ENCODE measurements at regions not wholly inside any gene's neighbourhood (a gene's known extent, or its start where the extent isn't known, plus 50 kb on each side); places are given as distances from the start of the nearest gene placed in this dataset.
"Not testable (repeated sequence)": the region's sequence is repeated elsewhere in the genome, so short reads cannot be mapped to it uniquely, and the experiment has no call there.

DNA sequence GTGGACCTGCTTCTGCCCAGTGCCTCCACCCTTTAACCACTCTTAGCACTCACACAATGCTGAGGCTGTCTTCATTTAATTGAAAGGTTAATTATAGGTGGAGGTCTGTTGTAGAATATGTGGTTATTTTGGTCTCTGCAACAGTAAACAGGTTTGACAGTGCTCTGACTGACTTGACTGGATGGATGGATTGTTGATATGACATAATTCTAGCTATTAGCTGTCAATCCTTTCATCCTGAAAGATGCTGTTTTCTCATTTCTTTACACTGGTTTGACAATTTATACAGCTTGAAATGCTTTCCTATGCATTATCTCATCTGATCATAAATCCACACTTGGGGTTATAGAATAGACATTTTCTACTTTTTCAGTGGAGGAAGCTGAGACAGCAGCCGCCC lies 210.7 kb downstream of the CDH26 start:
- no peak for DNase-seq (ENCODE audit: low spot score)

DNA sequence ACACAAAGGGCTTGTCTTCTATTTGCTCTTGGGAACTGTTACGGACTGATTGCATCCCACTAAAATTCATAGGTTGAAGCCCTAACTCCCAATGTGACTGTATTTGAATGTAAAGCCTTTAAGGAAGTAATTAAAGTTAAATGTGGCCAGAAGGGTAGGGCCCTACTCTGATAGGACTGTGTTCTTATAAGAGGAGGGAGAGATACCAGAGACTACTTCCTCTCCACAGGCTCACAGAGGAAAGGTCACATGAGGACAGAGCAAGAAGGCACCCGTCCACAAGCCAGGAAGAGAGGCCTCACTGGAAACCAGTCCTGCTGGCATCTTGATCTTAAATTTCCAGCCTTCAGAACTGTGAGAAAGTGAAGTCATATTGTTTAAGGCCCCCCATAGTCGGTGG lies 211.9 kb downstream of the CDH26 start:
- DNase-seq (ENCODE audit: low spot score), result no peak

DNA sequence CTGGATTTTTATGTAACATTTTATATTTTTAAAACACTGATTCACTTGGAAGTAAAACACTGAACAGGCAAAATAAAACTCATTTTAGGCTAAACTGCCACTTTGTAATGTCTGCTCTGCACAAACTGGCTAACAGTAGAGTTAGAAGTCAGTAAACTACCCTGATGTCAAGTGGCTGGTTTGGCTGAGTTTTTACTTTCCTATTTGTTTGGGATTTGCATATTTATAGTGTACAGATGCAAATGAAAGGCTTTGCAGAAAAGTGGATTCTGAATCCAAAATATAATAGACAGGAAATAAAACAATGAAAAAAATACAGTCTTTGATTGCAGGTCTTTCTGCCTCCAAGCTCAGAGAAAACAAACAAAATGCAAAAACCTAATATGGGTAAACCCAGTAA lies 213.1 kb downstream of the CDH26 start:
- no peak for DNase-seq (ENCODE audit: low spot score)

DNA sequence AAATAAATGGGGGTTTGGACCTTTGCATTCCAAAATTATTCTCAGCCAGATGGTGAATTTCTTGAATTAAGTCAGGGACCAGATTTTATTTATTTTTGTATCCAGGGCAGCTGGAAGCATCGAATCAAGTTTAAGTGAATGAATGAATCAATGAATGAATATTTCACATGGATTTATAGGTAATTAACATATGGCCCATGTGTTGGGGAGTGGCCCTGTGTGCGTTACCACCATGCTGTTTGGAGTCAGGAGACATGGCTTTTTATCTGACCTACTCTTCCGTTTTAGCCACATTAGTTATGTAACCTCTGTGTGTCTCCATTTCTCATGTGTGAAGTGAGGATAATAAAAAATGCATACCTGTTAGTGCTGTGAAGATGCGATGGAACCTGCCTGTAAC lies 213.5 kb downstream of the CDH26 start:
- no peak for DNase-seq (ENCODE audit: low spot score)

DNA sequence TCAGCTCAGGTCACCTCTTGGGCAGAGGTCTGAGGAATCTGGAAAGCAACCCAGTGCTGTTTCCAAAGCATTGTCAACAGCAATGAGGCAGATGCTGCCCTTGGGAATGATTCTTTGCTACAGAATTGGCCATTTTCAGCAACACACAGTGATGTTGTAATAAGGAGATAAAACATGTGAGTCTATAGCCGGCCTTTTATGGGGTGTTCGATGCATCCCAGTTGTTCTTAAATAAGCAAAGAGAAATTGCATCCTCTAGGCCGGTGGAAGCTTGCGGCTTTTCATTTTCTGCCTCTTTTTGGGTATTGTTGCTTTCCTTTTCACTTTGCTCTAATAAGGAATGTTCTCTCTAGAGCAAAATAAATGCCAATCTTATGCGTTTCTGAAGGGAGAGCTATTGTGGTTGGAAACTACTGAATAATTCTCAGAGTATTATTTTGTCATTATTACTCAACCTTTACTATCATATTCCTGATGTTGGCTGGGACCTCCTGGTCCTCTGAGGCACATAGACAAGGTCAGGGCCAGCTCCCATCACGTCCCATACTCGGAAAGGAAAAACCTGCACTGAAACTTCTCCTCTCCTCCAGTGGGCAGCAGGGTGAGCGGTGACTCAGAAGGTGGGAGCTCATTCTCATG lies 214.2 kb downstream of the CDH26 start:
- no peak for DNase-seq (ENCODE audit: low spot score)

DNA sequence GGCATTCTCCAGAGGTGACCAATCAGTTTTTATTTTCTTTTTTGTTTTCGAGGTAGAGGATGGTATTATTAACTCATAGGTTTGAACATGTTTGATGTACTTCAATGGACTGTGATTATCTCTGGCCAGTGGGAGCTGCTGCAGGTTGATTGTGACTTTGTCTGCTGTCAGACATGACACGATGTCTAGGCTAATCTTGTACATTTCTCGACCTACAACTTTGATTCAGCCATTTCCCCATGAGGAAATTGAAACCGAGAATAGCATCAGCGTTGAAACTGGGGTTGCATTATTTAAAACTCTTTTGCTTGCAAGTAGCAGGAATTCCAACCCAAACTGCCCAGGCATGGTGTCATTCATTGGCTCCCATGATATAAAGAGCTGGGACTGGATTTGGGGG lies 218.9 kb downstream of the CDH26 start:
- no peak for DNase-seq (ENCODE audit: low spot score)

DNA sequence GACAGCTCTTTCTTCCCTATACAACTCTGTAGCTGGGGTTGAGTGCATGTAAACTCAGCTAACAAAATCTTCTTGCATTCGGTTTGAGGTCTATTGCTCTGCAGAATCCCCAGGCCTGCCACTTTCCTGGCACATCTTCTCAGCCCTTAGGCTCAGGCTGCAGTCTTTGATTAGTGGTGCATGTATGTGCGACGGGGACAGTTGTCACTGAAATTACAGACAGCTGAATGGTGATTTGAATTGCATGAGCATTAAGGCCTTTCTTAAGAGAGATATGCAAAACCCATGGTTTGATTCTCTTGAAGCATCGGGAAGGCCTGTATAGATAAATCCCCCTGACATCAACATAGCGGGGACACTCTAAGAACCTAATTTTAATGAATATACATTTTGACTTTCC lies 222.8 kb downstream of the CDH26 start:
- no peak for DNase-seq (ENCODE audit: low spot score)

DNA sequence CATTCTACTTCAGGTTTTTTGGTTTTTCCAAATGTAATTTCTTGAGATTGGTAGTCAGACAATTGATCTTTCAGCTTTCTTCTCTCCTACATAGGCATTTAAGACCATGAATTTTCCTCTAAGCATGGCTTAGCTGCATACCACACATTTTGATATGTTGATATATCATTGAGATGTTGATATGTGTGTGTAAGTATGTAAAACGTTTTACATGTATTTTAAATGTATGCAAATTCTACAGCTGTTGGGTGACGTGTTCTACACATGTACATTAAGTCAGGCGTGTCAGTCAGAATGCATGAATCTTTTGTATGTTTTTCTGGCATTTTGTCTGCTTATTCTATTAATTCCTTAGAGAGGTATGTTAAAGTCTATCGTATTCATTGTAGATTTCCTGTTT lies 228.2 kb downstream of the CDH26 start:
- no peak for DNase-seq (ENCODE audit: low spot score)

DNA sequence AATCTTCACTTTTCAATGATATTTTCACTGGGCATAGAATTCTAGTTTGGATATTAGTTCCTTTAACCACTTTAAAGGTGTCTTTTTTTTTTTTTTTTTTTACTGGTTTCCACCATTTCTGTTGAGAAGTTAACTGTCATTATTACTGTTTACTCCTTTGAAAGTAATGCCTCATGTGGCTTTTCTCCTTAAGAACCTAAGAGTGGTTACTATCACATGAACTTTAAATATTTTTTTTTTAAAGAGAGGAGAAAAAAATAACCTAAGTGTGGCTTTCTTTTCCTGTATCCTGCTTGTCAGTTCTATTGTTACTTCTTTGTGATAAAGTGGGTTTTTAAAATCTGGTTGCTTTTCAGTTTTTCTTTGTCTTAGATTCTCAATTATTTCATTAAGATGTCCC lies 229.5 kb downstream of the CDH26 start:
- DNase-seq (ENCODE audit: low spot score), result no peak

DNA sequence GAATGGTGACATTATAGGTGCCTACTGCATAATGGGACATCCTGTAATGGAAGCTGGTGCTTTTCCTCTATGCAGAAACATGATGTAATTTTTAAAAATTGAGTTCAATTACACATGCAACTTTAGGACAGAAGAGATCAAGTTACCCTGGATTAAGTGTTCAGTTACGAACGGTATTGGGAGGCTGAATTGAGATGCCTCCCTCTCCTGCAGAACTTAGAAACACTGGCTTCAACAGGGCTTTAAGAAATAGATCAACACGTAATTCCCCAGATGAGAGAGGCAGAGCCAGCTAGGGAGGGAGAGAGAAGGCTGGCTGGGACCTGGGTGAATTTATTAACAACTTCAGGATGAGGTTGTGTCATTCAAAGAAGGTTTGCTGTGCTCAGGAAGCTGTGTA lies 232.8 kb downstream of the CDH26 start:
- no peak for DNase-seq (ENCODE audit: low spot score)

DNA sequence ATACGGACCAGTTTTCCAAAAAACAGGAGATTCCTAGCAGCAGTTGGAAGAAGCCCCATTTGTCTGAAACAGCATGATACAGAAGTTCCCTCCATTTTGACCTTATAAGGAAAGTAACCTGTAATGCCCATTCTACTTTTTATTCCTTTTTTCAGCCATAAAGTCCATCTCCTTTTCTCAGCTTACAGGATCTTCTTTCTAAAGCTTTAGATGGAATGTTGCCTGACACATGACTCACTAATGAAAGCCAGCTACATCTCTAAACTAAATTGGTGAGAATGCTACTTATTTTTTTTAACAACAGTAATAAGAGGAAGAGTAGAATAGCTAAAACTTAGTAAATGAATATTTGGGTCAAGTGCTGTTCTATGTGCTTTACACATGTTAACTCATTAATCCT lies 234.1 kb downstream of the CDH26 start:
- DNase-seq (ENCODE audit: low spot score), result no peak

DNA sequence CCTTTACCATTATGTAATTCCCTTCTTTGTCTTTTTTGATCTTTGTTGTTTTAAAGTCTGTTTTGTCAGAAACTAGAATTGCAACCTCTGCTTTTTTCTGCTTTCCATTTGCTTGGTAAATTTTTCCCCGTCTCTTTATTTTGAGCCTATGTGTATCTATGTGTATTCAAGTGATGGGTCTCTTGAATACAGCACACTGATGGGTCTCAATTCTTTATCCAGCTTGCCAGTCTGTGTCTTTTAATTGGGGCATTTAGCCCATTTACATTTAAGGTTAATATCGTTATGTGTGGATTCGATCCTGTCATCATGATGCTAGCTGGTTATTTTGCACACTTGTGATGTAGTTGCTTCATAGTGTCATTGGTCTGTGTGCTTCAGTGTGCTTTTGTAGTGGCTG lies 240.9 kb downstream of the CDH26 start:
- DNase-seq (ENCODE audit: low spot score), result not testable (repeated sequence)

DNA sequence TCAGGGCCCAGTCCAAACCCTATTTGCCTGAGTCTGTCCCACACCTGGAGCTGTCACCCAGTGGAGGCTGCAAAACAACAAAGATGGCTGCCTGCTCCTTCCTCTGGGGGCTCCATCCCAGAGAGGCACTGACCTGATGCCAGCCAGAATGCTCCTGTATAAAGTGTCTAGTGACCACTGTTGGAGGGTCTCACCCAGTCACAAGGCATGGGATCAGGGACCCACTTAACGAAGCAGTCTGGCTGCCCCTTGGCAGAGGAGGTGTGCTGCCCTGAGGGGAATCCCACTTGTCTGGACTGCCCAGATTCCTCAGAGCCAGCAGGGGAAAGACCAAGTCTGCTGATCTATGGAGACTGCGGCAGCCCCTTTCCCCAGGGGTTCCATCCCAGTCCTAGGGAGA lies 241.6 kb downstream of the CDH26 start:
- DNase-seq (ENCODE audit: low spot score), result no peak

DNA sequence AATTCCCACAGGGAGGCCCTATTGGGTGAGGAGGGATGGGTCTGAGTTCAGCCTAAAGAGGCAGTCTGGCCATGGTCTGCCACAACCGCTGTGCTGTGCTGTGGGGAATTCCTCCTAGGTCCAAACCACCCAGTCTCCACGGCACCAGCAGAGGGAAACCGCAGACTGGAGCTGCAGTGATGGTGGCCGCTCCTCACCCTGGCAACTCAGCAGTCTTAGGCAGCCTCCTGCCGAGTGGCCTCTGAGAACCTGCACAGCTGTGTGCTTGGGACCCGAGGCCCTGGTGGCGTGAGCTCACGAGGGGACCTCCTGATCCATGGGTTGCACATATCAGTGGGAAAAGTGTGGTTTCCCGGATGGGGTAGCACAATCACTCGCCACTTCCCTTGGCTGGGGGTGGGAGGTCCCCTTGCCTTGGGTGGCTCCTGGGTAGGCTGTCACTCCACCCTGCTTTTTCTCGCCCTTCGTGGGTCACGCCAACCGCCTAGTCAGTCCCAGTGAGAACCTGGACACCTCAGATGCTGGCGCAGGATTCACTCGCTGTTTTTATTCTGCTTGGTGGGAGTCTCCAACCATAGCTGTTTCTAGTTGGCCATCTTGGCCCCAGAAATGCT lies 242.2 kb downstream of the CDH26 start:
- DNase-seq (ENCODE audit: low spot score), result no peak

DNA sequence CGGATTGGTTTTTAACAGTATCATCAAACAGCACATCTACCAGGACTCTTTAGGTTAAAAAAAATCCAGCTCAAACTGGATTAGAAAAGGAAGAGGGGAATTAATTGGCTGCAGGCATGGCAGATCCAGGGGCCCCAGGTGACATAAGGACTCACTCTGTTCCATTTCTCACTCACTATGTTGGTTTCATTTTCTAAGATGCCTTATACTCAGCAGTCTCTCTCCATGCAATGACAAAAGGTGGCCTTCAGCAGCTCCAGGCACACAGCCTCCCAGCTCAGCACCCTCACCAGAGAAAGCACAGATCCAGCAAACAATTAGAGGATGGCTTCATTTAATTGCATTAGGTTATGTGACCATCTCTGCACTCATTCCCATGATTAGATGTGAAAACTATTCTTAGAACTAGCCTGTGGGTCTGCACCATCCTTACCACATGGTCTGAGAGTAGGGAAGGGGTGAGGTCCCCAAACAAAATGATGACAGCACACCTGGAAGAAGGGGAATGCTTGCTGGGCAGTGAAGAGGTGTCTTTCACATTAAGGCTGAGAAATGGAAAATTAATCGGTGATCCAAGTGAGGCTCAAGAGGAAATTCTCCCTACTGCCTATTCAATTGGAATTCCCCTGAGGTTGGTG lies 243.1 kb downstream of the CDH26 start:
- DNase-seq (ENCODE audit: low spot score), result no peak

DNA sequence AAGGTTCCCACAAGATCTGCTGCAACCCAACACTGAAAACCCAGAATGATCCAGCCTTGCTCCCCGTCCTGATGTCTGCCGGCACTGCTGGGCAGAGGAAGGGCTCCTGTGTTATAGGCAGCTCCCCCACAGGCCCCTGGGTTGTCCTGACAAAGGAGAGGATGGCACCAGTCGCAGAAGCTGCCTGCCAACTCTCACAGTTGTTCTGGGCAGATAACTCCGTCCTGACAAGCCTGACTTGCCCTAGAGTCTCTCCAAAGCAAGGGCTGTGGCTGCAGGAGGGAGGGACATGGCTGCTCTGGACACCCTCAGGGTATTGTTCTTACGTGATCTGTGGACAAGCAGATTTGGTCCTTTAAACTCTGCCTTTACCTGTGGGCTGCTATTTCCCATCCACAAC lies 243.8 kb downstream of the CDH26 start:
- no peak for DNase-seq (ENCODE audit: low spot score)

DNA sequence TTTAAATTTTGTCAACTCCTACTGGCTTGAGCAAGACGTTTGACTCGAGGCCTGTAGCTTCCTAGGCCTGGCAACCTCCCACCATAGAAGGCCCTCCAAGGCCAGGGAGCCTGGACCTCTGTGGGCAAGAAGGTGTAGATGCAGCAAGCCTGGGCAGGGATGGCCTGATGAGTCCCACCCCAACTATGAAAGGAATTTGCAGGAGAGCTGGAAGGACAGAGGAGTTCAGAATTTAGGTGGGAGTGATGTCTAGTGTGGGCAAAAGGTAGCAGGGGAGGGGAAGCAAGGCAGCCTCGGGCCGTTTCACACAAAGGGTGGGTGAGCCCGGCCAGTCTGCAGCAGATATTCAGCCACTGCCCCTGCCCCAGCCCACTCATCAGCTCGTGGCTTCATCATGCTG lies 245.2 kb downstream of the CDH26 start:
- DNase-seq (ENCODE audit: low spot score), result no peak

DNA sequence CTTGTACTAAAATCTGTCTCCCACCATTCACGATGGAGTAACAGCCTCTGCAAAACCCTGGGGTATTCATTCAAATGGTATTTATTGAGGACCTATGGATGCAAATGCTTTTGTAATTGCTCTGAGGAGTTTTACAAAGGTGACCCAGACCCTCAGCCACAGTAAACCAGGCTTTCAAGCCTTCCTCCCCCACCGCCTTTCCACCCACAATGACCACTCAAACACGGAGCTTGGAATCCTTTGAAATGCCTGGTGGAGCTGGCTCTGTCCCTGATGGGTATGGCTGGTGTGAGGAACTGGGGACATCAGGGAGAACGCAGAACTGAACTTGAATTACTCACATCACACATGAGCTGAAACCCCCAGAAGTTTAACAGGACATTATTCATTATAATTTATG lies 246.4 kb downstream of the CDH26 start:
- DNase-seq (ENCODE audit: low spot score), result no peak

DNA sequence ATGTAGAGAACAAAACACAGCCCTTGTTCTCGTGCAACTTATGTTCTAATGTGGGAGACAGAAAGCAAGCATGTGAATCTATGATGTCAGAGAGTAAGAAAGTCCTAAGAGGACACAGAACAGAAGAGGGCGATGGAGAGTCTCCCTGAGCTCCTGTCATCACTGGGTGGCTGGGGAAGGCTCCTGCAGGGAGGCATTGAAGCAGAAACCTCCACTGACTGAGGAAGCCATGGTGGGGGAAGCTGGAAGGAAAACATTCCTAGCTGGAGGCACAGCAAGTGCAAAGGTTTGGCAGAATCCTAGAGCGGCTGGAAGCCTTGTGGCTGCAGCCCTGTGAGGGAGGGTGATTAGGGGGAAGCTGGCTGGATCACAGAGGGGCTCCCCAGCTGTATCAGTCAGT lies 248.0 kb downstream of the CDH26 start:
- no peak for DNase-seq (ENCODE audit: low spot score)

DNA sequence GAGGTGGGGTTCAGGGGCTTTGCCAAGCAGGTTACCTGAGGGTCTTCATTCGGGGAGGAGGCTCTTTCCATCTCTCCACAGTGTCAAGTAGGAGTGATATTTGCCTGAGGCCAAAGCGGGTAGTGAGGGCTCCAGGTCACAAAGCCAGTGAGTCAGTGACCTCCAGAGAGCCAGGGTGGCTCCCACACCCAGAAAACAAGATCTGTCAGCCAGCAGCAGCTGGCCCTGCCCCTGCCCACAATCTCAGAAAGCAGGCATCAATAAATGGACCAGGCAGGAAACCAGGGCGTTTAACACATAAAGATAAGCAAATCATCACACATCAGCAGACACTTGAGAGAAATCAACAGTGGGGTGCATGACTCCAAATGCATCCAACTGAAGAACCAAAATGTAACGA lies 250.8 kb downstream of the CDH26 start:
- DNase-seq (ENCODE audit: low spot score), result no peak

DNA sequence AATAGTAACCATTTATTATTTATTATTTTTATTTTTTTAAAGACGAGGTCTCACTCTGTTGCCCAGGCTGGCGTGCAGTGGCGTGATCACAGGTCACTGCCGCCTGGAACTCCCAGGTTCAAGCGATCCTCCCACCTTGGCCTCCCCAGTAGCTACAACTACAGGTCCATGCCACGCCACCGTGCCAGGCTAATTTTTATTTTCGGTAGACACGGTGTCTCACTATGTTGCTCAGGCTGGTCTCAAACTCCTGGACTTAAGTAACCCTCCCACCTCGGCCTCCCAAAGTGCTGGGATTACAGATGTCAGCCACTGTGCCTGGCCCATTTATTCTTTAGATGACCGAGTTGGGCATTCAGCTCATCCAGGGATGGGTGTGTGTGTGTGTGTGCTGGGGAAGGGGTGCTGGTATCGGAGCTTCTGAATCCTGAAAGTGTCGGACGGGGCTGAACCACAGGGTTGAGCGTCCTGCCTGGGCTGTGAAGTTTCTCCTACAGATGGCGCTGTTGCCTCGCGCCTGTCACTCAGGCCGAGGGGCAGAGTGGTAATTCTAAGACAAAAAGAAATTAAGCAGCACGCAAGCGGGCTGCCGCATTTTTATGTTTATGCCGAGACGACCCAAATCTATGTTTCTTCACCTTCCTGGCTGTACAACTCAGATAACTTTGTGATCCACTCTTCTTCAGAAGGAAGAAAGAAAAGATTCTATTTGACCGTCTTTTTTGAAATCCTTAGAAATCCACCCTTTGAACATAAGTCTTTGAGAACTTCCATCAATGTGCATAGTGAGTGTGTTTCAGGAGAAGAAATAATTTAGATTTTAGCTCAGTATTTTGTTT lies 252.8 kb downstream of the CDH26 start:
- DNase-seq (ENCODE audit: low spot score), result peak; percentile 55

DNA sequence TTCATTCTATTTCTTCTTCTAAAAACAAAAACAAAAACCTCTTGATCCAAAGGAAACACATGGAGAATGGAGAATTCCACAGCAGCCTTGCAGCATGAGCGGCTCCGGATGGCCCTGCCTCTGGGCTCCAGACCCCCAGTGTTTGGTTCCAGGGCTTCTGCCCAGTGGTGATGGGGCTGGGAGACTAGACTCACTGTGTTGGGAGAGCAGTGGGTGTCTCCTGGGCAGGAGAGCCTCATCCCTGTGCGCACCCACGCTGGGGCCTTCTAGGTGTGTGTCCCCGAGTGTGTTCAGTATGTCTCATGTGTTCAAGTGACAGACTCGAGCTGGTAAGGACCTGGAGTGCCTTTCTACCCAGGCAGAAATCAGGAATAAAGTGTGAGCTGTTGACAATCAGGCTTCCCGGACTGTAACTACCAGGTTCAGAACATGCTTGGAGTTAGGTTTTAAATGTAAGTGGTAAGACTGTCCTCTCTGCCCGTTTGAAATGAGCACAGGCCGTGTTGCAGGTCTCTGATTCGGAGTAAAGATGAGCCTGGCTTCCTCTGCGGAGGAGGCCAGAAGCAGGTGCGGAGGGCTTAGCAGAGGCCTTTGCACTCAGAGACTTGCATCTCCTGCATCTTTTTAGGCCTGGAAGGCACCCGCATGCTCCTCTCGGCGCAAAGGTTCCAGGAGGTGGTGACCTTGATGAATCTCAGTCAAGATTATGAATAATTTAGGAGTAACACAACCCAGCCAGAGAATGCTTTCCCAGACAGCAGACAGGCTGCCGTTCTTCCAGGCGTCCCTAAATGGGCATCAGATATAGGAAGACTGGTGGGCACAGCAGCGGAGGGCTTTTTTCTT lies 253.6 kb downstream of the CDH26 start:
- DNase-seq (ENCODE audit: low spot score), result no peak

All from SK-N-DZ (cell line).